K562 (cell line): ENCODE measurements at regions not wholly inside any gene's neighbourhood (a gene's known extent, or its start where the extent isn't known, plus 50 kb on each side); places are given as distances from the start of the nearest gene placed in this dataset.

Experiments
- CBX8 ChIP-seq: fragments of 200-600 bp; sonication (generic); IDR thresholded peaks from 2 replicates; pipeline ENCODE4 v1.6.1; 2012; ENCODE audit warnings: borderline replicate concordance, mixed run types, low read depth, mild to moderate bottlenecking, moderate library complexity, mixed read lengths, low read length, control low read depth, inconsistent platforms; ENCODE audit not compliant: poor library complexity, severe bottlenecking; ENCODE audit errors: extremely low read depth
- KLF1 ChIP-seq: fragments of 450-650 bp; IDR thresholded peaks from 2 replicates; pipeline ENCODE4 v1.6.1; 2016; ENCODE audit warnings: missing genetic modification characterization, missing compliant biosample characterization
- MEIS2 ChIP-seq: fragments of 450-650 bp; IDR thresholded peaks from 2 replicates; pipeline ENCODE4 v1.6.1; 2014; ENCODE audit warnings: mild to moderate bottlenecking; ENCODE audit not compliant: partially characterized antibody
- MYC ChIP-seq, 2 experiments: fragments of 250-450 bp in 1 of 2; sonication (Bioruptor Pico) in 1 of 2; IDR thresholded peaks; 2 replicates each; pipeline versions ENCODE4 v1.5.1 to v1.6.1; 2012 to 2021; ENCODE audit warnings: low read depth in 2 of 2, borderline replicate concordance in 1 of 2, improper control_type of control experiment in 1 of 2, low read length in 1 of 2, mild to moderate bottlenecking in 1 of 2, moderate library complexity in 1 of 2
- NBN ChIP-seq: fragments of 450-650 bp; IDR thresholded peaks from 2 replicates; pipeline ENCODE4 v1.6.1; 2016; ENCODE audit warnings: low read depth, mild to moderate bottlenecking
- POLR2A ChIP-seq: fragments of 450-650 bp; conservative IDR thresholded peaks from 2 replicates; pipeline ENCODE4 v1.6.1; 2016
- STAG1 ChIP-seq: sonication (generic); formaldehyde crosslinking; IDR thresholded peaks from 2 replicates; pipeline ENCODE4 v1.5.0; 2020; ENCODE audit warnings: missing genetic modification reagents, borderline replicate concordance
- TF ChIP-seq, protein P1 (sequence below), 3 experiments: IDR thresholded peaks in 2 of 3; conservative IDR thresholded peaks in 1 of 3; 2 replicates each; pipeline ENCODE4 v1.5.1; 2011 to 2012; ENCODE audit warnings: low read length in 3 of 3, mild to moderate bottlenecking in 3 of 3, control low read depth in 2 of 3, improper control_type of control experiment in 1 of 3, inconsistent platforms in 1 of 3, low read depth in 1 of 3, mixed read lengths in 1 of 3, moderate library complexity in 1 of 3; ENCODE audit not compliant: insufficient read depth in 2 of 3

DNA sequence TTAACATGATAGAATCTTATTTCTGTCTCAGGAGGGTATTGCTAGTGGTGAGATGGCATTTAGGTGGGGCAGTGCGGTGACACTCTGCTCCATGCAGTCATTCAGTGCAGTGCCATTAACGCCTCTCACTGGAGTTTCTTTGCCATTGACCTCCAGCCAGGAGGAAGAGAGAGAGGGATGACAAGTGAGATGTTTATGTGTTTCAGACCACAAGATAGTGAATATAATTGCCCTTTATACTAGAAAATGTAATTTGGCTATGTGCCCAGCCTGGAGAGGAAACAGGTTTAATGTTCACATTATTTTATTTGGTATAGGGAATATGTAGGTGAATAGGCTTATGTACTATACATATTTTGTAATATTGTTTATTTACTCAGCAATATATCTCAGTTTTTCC is 84.5 kb downstream of the ZIC1 start:
- TF ChIP-seq POLR2A (no peak), KLF1 (tag) (no peak), MYC (IDR thresholded peaks at IDR 0.05; ENCODE audit: low read depth, low read length) (no peak), MYC (CRISPR knock-in tag; IDR thresholded peaks at IDR 0.05; ENCODE audit: borderline replicate concordance, low read depth) (no peak), MEIS2 (no peak), STAG1 (CRISPR knock-in tag) (no peak), NBN (no peak), CBX8 (no peak)
- TF ChIP-seq, protein P1, sequence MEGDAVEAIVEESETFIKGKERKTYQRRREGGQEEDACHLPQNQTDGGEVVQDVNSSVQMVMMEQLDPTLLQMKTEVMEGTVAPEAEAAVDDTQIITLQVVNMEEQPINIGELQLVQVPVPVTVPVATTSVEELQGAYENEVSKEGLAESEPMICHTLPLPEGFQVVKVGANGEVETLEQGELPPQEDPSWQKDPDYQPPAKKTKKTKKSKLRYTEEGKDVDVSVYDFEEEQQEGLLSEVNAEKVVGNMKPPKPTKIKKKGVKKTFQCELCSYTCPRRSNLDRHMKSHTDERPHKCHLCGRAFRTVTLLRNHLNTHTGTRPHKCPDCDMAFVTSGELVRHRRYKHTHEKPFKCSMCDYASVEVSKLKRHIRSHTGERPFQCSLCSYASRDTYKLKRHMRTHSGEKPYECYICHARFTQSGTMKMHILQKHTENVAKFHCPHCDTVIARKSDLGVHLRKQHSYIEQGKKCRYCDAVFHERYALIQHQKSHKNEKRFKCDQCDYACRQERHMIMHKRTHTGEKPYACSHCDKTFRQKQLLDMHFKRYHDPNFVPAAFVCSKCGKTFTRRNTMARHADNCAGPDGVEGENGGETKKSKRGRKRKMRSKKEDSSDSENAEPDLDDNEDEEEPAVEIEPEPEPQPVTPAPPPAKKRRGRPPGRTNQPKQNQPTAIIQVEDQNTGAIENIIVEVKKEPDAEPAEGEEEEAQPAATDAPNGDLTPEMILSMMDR (IDR thresholded peaks at IDR 0.05 in 2 of 3, conservative IDR thresholded peaks at IDR 0.05 in 1 of 3; ENCODE audit: insufficient read depth in 2 of 3, low read depth in 1 of 3, low read length in 3 of 3) = no peak
